Prostate gland (tissue), 2 donors: ENCODE measurements at regions not wholly inside any gene's neighbourhood (a gene's known extent, or its start where the extent isn't known, plus 50 kb on each side); places are given as distances from the start of the nearest gene placed in this dataset.

Source experiments
- DNase-seq: peaks from one replicate; pipeline ENCODE4 v3.0.0-alpha.2; 2019; ENCODE audit warnings: low spot score
- H3K27ac ChIP-seq, 2 donors: fragments of 200-600 bp; sonication (generic); 2 replicates each; pipeline ENCODE4 v1.5.1; 2017 to 2019
- H3K27me3 ChIP-seq: fragments of 200-600 bp; sonication (generic); replicated peaks from 2 replicates; pipeline ENCODE4 v1.5.1; 2019; ENCODE audit not compliant: insufficient read depth
- H3K36me3 ChIP-seq, 2 donors: fragments of 200-600 bp; sonication (generic); 1 replicate in 1 of 2; 2 replicates in 1 of 2; pipeline versions ENCODE4 v1.5.1 to v1.8.1; 2017 to 2019
- H3K4me1 ChIP-seq: fragments of 200-600 bp; sonication (generic); replicated peaks from 2 replicates; pipeline ENCODE4 v1.5.1; 2019
- H3K4me3 ChIP-seq, 2 donors: fragments of 200-600 bp; sonication (generic); 2 replicates each; pipeline ENCODE4 v1.5.1; 2017 to 2019
- H3K9me3 ChIP-seq: fragments of 200-600 bp; sonication (generic); 2 replicates; pipeline ENCODE4 v1.5.1; 2017
- CTCF ChIP-seq, 4 experiments: fragments of 200-600 bp in 2 of 4; fragments of 450-650 bp in 2 of 4; sonication (generic) in 2 of 4; IDR thresholded peaks; 1 replicate in 3 of 4; 2 replicates in 1 of 4; pipeline ENCODE4 v1.5.1; 2016 to 2019; ENCODE audit warnings: antibody characterized with exemption in 4 of 4, mild to moderate bottlenecking in 2 of 4, moderate library complexity in 2 of 4
- POLR2A ChIP-seq: fragments of 450-650 bp; IDR thresholded peaks from one replicate; pipeline ENCODE4 v1.6.1; 2016; ENCODE audit warnings: antibody characterized with exemption, mild to moderate bottlenecking
- POLR2AphosphoS5 ChIP-seq: sonication (generic); formaldehyde crosslinking; IDR thresholded peaks from one replicate; pipeline ENCODE4 v1.6.1; 2017; ENCODE audit warnings: antibody characterized with exemption
- WGBS: methylation state at CpG from one replicate; pipeline ENCODE4 v1.1.5; 2018; 5-methylcytosine and 5-hydroxymethylcytosine counted together
- intact Hi-C: fragments of 100-400 bp; cut with DNase I; formaldehyde crosslinking; loops from one replicate; pipeline ENCODE4 v1.14.2; 2022

- no peaks in the 10 kb centered on the region for H3K9me3 ChIP-seq
- DNase-seq = no peak
- WGBS = 92% methylated on average over 2 of the region's 2 CpGs
- no peaks in the 10 kb centered on the region for H3K36me3 ChIP-seq
- H3K4me3 ChIP-seq = no peak overlapping the region
- no peaks in the 10 kb centered on the region for H3K27me3 ChIP-seq
- intact Hi-C loops = no loop called here
- no peak for TF ChIP-seq CTCF (IDR thresholded peaks at IDR 0.05)
- no peak for TF ChIP-seq POLR2A
- TF ChIP-seq POLR2AphosphoS5 = no peak
- H3K4me1 ChIP-seq = no peaks in the 10 kb centered on the region
- H3K27ac ChIP-seq = no peak overlapping the region
These were observed 102.2 kb upstream of the XPO1 start for GRCh38 chr2:61640406-61640805.

GRCh38 chr2:61639721-61640120 lies 101.6 kb upstream of the XPO1 start:
- Histone ChIP-seq H3K36me3 (no peaks in the 10 kb centered on the region), H3K4me1 (no peaks in the 10 kb centered on the region), H3K4me3 (no peak overlapping the region), H3K27ac (no peak overlapping the region), H3K27me3 (no peaks in the 10 kb centered on the region), H3K9me3 (no peaks in the 10 kb centered on the region)
- TF ChIP-seq CTCF (IDR thresholded peaks at IDR 0.05) (no peak), POLR2AphosphoS5 (no peak)
- intact Hi-C loops = no loop called here
- DNase-seq = no peak
- 81% methylated on average over 9 of the region's 9 CpGs for WGBS

GRCh38 chr2:61636686-61637085 lies 98.5 kb upstream of the XPO1 start:
- H3K9me3 ChIP-seq = no peaks in the 10 kb centered on the region
- intact Hi-C loops = no loop called here
- H3K27ac ChIP-seq = no peak overlapping the region
- TF ChIP-seq POLR2A (no peak), POLR2AphosphoS5 (no peak), CTCF (IDR thresholded peaks at IDR 0.05) (no peak)
- 76% methylated on average over 3 of the region's 3 CpGs for WGBS
- H3K4me3 ChIP-seq = no peak overlapping the region
- H3K27me3 ChIP-seq = no peaks in the 10 kb centered on the region
- no peaks in the 10 kb centered on the region for H3K36me3 ChIP-seq
- no peaks in the 10 kb centered on the region for H3K4me1 ChIP-seq
- DNase-seq = no peak

GRCh38 chr2:61634512-61634911 lies 96.4 kb upstream of the XPO1 start:
- intact Hi-C loops = no loop called here
- H3K9me3 ChIP-seq = no peaks in the 10 kb centered on the region
- no peaks in the 10 kb centered on the region for H3K4me1 ChIP-seq
- H3K27ac ChIP-seq = no peak overlapping the region
- 88% methylated on average over 5 of the region's 5 CpGs for WGBS
- no peak for DNase-seq
- H3K36me3 ChIP-seq = no peaks in the 10 kb centered on the region
- TF ChIP-seq CTCF (IDR thresholded peaks at IDR 0.05) (no peak), POLR2AphosphoS5 (no peak)
- no peaks in the 10 kb centered on the region for H3K27me3 ChIP-seq
- H3K4me3 ChIP-seq = no peak overlapping the region

- H3K36me3 ChIP-seq = no peaks in the 10 kb centered on the region
- WGBS = 81% methylated on average over 2 of the region's 2 CpGs
- no peak overlapping the region for H3K27ac ChIP-seq
- TF ChIP-seq CTCF (IDR thresholded peaks at IDR 0.05) (no peak), POLR2AphosphoS5 (no peak), POLR2A (no peak)
- H3K9me3 ChIP-seq = no peaks in the 10 kb centered on the region
- H3K27me3 ChIP-seq = no peaks in the 10 kb centered on the region
- intact Hi-C loops = no loop called here
- no peak for DNase-seq
- no peak overlapping the region for H3K4me3 ChIP-seq
- no peaks in the 10 kb centered on the region for H3K4me1 ChIP-seq
These were observed 95.1 kb upstream of the XPO1 start for GRCh38 chr2:61633250-61633649.
